Body of pancreas (tissue), 4 donors: ENCODE measurements at regions not wholly inside any gene's neighbourhood (a gene's known extent, or its start where the extent isn't known, plus 50 kb on each side); places are given as distances from the start of the nearest gene placed in this dataset.
"Not testable (repeated sequence)": the region's sequence is repeated elsewhere in the genome, so short reads cannot be mapped to it uniquely, and the experiment has no call there.

ENCODE experiments used
- CTCF ChIP-seq, 7 experiments: fragments of 450-650 bp in 4 of 7; fragments of 200-600 bp in 3 of 7; sonication (generic) in 3 of 7; IDR thresholded peaks; one replicate each; pipeline ENCODE4 v1.5.1; 2016 to 2019; ENCODE audit warnings: antibody characterized with exemption in 7 of 7
- POLR2A ChIP-seq, 3 donors: fragments of 450-650 bp; IDR thresholded peaks; one replicate each; pipeline ENCODE4 v1.6.1; 2016; ENCODE audit warnings: antibody characterized with exemption in 3 of 3, mild to moderate bottlenecking in 2 of 3

- TF ChIP-seq CTCF, POLR2A (IDR thresholded peaks at IDR 0.05): not testable (repeated sequence)
Measured at GRCh38 chr4:98818116-98818515, 110.8 kb downstream of the EIF4E start.
